ENCODE measurements at regions not wholly inside any gene's neighbourhood (a gene's known extent, or its start where the extent isn't known, plus 50 kb on each side); places are given as distances from the start of the nearest gene placed in this dataset.

- TF ChIP-seq, protein P1, sequence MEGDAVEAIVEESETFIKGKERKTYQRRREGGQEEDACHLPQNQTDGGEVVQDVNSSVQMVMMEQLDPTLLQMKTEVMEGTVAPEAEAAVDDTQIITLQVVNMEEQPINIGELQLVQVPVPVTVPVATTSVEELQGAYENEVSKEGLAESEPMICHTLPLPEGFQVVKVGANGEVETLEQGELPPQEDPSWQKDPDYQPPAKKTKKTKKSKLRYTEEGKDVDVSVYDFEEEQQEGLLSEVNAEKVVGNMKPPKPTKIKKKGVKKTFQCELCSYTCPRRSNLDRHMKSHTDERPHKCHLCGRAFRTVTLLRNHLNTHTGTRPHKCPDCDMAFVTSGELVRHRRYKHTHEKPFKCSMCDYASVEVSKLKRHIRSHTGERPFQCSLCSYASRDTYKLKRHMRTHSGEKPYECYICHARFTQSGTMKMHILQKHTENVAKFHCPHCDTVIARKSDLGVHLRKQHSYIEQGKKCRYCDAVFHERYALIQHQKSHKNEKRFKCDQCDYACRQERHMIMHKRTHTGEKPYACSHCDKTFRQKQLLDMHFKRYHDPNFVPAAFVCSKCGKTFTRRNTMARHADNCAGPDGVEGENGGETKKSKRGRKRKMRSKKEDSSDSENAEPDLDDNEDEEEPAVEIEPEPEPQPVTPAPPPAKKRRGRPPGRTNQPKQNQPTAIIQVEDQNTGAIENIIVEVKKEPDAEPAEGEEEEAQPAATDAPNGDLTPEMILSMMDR (conservative IDR thresholded peaks at IDR 0.05; ENCODE audit: low read depth) = no peak
- CTCF ChIA-PET = no interaction called here
- POLR2A ChIA-PET (ENCODE audit: low non-redundant PET) = no interaction called here
- DNase-seq (ENCODE audit: low spot score) = no peak
- H3K27ac ChIP-seq = no peak overlapping the region
Measured at GRCh38 chr1:30129001-30129408, 594.4 kb downstream of the MATN1 start.

DNA sequence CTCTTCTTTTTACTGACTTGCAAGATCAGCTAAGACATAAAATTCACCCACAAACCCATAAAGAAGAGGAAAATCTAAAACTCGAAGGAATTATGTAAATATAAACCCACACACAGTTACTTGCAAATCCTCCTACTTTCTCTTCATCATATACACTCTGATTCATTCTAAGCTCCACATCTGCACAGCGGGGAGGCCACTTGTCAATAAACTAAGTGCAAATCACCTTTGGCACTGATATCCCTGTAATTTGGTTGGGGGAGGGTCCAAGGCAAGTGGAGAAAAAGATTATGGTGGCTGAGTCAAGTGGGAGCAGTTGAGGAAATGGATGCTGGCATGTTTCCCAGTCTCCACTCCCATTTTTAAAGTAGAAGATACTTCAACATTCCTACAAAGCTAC, 596.5 kb downstream of the MATN1 start:
- ChIA-PET CTCF (interaction anchor here (0.6 kb wide), 1 partner anchor 15 kb away, joined by 3 read pairs; no protein-coding TSS in a partner anchor), POLR2A (ENCODE audit: low non-redundant PET) (no interaction called here)
- TF ChIP-seq, protein P1 (conservative IDR thresholded peaks at IDR 0.05; ENCODE audit: low read depth) = no peak
- DNase-seq (ENCODE audit: low spot score) = no peak
- no peak overlapping the region for H3K27ac ChIP-seq

GRCh38 chr1:30125821-30126170, 597.6 kb downstream of the MATN1 start:
- TF ChIP-seq, protein P1 (conservative IDR thresholded peaks at IDR 0.05; ENCODE audit: low read depth) = no peak
- ChIA-PET POLR2A (ENCODE audit: low non-redundant PET) (no interaction called here), CTCF (no interaction called here)
- no peak for DNase-seq (ENCODE audit: low spot score)
- H3K27ac ChIP-seq = no peak overlapping the region

- TF ChIP-seq, protein P1 (conservative IDR thresholded peaks at IDR 0.05; ENCODE audit: low read depth) = no peak
- POLR2A ChIA-PET (ENCODE audit: low non-redundant PET) = no interaction called here
- no peak for DNase-seq (ENCODE audit: low spot score)
- no peak overlapping the region for H3K27ac ChIP-seq
- CTCF ChIA-PET = no interaction called here
Measured at GRCh38 chr1:30125021-30125820, 598.2 kb downstream of the MATN1 start.

DNA sequence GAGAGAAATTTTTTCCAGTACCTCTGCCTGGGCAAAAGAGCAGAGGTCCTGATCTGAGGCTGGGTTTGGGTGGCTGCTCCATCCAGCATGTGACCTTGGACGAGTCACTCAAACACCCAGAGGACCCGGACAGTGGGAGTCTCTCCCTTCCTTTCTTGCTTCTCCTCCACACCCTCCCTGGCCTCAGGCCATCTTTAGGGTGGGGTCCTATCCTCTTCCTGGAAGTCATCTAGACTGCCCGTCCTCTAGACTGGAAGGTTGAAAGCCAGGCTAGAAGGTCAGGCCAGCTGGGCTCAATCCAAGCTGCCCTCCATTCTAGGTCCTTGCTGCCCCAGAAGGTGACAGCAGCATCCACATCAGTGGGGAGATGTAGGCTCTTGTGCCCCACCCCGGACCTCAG, 599.5 kb downstream of the MATN1 start:
- ChIA-PET POLR2A (ENCODE audit: low non-redundant PET) (no interaction called here), CTCF (no interaction called here)
- no peak for DNase-seq (ENCODE audit: low spot score)
- TF ChIP-seq, protein P1 (conservative IDR thresholded peaks at IDR 0.05; ENCODE audit: low read depth) = no peak
- no peak overlapping the region for H3K27ac ChIP-seq

GRCh38 chr1:30123036-30123435, 600.3 kb downstream of the MATN1 start:
- ChIA-PET CTCF (no interaction called here), POLR2A (ENCODE audit: low non-redundant PET) (no interaction called here)

More at GRCh38 chr1:30123036-30123435, 600.3 kb downstream of the MATN1 start:
- TF ChIP-seq, protein P1 (conservative IDR thresholded peaks at IDR 0.05; ENCODE audit: low read depth) = no peak
- DNase-seq (ENCODE audit: low spot score) = no peak
- H3K27ac ChIP-seq = no peak overlapping the region

Data from RWPE1 (cell line).